ENCODE measurements at regions not wholly inside any gene's neighbourhood (a gene's known extent, or its start where the extent isn't known, plus 50 kb on each side); places are given as distances from the start of the nearest gene placed in this dataset.
"Not testable (repeated sequence)": the region's sequence is repeated elsewhere in the genome, so short reads cannot be mapped to it uniquely, and the experiment has no call there.

DNA sequence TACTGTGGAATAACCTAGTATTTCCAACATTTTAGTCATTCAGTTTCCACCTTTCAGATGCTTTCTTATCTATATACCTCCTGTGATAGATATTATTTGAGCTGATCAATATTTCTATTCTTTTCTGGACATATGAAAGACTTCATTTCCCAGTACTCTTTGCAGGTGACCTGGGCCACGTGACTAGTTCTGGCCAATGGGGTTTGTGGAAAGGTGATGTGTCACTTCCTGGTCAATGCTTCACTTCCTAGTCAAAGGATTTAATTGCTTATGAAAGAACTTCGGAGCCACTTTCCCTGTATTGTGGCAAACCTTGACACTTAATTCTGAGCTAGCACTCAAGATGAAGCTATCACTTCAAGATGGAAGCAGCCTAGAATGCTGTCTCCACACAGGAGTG, 248.9 kb upstream of the FOXF1 start:
- DNase-seq (ENCODE audit: low read depth): no peak

DNA sequence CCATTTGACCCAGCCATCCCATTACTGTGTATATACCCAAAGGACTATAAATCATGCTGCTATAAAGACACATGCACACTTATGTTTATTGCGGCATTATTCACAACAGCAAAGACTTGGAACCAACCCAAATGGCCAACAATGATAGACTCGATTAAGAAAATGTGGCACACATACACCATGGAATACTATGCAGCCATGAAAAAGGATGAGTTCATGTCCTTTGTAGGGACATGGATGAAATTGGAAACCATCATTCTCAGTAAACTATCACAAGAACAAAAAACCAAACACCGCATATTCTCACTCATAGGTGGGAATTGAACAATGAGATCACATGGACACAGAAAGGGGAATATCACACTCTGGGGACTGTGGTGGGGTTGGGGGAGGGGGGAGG, 242.7 kb upstream of the FOXF1 start:
- DNase-seq (ENCODE audit: low read depth): not testable (repeated sequence)

DNA sequence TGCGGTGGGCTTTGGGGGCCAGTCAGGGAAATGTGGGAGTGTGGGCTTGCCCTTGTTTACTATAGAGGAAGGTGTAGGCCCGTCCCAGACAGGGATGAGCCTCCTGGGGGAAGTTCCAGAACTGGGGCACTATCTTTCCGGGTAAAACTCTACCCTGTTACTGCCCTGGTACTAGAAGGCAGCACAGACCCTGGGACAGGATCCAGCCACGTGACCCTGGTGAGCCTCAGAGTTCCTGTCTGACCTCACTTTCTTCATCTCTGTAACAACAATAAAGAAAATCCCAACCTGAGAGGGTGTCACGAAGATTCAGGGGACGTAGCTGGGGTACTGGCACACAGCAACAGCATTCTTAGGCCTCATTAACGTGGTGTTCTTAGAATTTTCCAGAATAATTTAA, 239.6 kb upstream of the FOXF1 start:
- DNase-seq (ENCODE audit: low read depth): no peak

DNA sequence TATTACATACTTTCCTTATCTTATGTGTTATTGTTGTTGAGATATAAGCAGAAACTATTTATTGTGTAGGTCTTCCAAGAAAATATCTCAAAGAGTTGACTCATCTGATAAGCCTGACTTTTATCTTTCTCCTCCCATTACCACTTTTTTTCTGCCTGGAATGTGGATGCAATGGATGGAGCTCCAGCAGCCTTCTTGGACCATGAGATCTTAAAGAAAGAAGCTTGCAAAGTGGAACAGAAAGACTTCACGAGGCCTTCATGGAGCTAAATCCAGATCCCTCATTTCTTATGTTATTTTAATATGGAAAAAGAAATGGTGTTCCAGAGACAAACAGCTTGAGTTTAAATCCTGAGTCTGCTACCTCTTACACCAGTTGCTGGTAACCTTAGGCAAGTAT, 237.6 kb upstream of the FOXF1 start:
- no peak for DNase-seq (ENCODE audit: low read depth)

DNA sequence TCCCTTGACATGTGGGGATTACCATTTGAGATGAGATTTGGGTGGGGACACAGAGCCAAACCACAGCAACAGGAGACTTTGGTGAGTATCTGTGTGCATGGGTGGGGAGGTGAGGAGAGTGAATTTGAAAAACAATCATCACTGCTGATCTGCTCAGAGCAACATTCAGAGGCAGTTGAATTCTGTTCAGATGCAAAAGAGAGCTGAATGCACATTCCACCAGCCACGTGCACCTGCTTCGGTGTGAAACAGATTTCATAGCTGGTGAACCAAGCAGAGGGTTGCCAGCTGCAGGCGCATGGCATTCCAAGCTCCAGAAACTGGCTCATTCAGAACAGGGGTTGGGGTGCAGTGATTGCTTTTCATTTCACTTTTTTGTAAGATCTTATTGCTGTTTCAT, 233.1 kb upstream of the FOXF1 start:
- DNase-seq (ENCODE audit: low read depth): no peak

DNA sequence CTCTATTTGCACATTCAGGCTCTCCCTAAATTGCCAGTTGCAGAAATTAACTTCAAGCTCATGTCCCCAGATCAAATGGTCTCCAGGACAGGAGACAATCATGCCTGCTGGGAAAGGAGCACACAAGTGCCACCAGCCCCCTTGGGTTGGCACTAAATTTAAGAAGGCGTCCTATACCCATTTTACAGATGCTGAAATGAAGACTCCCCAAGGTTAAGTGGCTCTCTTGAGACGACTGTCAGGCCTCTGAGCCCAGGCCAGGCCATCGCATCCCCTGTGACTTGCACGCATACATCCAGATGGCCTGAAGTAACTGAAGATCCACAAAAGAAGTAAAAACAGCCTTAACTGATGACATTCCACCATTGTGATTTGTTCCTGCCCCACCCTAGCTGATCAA, 232.5 kb upstream of the FOXF1 start:
- not testable (repeated sequence) for DNase-seq (ENCODE audit: low read depth)

DNA sequence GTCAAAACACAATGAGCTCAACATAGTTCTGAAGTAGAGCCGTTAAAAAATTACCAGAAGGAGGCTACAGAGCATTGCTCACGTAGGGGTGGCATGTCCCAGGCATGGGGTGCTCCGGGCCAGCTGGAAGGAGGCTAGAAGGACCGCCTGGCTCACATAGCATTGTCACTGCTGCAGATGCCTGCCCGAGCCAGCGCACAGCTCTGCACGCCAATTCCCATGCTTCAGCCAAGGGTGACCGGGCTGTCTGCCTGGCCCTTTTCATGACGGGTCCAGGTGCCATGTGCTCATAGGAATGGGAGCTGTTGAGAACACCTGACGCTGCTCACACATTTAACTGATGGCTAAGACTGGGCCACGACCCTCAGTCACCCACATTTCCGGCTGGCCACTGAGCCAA, 228.9 kb upstream of the FOXF1 start:
- DNase-seq (ENCODE audit: low read depth): no peak

DNA sequence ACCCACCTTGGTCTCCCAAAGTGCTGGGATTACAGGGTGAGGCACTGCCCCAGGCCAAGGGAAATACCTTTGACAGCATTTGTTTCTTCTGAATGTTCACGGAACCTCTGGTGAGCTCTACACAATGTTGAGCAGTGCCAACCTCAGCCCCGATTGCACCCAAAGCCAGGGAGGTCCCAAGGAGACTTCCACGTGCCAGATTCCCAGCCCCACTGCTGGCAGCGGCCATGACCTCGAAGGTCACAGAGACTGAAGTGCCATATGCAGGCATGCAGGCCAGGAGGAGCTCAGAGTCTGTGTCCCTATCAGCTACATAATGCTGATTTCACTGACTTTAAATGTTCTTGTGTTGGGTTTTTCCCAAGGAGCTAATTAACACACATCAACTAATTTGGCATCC, 226.4 kb upstream of the FOXF1 start:
- DNase-seq (ENCODE audit: low read depth): no peak

DNA sequence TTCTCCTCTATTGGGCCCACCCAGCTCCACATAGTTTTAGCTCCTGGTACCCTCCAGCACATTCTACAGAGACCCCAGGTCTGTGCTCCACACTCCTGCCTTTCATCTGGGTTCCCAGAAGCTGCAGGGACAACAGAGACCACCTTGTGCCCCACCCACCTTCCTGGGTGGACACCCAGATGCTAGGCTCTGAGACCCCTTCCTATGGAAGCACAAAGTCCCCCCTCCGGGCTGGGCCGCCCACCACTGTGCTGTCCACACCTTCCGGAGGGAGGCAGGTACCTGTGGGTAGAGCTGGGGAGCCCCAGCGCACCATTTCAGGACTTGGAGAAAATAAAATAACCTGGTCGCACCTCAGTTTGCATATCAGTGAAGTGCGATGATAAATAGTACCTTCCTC, 224.9 kb upstream of the FOXF1 start:
- no peak for DNase-seq (ENCODE audit: low read depth)

DNA sequence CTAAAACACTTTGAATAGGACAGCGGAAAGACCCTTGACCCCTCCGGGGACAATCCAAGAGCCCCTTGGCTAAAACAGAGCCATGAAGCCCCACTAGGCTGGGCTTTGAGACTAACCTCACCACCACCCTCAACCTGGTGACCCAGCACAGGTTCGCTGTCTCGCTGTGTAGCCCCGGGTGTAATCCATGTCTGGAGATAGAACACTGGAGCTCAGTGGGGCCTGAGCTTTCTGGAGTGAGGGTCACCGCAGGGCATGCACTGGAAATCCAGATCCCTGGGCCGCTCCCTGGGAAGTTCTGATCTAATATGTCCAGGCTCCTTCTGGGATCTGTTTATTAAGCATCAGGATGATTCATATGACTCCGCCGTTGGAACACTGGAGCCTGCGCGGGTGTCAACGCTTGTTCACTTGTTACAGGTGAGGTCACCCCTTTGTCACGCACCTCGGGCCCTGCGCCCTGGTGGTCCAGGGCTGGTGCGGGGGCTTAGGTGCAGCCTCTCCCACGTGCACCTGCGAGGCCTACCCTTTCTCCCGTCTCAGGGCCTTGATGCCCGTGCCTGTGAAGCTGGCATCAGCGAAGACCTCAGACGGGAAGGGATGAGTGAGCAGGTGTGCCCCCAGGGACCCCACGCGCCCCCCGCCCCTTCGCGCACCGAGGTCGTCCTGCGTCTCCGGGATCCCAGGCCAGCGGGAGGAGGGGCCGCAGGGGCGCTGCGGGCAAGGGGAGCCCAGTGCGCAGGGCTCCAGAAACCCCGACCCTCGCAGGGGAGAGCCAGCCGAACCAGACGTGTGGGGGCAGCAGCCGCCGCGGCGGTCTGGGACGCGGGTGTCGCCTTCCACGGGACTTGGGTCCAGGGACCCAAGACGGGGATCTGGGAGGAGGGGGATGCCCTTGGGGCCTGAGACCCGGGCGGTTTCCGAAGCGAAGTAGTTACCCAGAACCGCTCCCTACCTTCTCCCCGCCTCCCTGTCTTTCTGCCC, 224.1 kb upstream of the FOXF1 start:
- no peak for DNase-seq (ENCODE audit: low read depth)

DNA sequence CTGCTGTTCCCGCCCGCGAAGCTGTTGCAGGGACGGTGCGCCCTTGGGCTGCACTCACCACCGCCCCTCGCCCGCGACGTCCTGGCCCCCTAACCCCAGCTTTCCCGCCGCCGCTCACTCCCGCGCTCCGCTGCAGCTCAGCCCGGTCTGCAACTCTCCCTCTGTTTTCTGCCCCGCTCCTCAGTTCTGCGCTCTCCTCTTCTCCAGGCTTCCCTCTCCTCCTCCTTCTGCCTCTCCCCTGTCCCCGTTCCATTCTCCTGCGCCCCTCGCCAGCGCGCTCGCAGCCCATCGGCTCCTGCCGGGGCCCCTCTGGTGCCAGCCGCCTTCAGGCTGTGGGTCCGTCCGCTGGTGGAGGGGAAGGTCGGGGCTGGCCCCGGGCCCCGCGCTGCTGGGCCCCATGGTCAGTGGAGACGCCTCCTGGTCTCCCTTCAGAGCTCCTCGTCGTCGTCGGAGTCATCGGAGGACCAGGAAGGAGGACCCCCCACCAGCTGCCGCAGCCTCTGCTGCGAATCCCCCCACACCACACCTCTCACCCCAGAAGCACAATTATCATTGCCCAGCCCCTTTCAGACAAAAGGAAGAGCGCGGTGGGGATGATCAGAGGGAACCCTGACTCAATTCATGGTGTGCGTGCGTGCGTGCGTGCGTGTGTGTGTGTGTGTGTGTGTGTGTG, 223.2 kb upstream of the FOXF1 start:
- no peak for DNase-seq (ENCODE audit: low read depth)

DNA sequence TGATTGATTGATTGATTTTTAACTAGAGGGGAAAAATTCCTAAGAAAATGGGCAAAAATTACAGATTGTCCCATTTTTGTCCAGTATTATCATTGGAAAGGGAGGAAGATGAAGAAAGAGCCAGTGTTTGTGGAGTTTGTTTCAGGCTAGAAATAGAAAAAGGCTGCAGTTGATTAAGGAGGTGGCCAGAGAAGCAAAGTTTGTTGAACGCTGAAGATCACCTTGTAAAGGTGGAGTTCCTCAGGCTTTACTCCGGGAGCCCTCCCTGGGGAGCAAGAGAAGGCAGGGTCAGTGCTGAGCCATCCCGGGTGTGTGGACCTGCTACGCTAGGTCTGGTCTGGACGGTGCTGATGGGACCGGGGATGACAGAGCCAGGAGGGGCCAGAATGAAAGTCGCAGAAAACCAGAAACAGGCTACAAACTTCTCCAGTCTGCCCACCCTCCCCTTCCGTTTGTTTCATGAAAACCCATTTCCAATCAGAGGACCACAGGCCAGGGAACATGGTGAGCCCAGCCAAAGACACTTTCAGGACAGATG, 222.6 kb upstream of the FOXF1 start:
- DNase-seq (ENCODE audit: low read depth): no peak

DNA sequence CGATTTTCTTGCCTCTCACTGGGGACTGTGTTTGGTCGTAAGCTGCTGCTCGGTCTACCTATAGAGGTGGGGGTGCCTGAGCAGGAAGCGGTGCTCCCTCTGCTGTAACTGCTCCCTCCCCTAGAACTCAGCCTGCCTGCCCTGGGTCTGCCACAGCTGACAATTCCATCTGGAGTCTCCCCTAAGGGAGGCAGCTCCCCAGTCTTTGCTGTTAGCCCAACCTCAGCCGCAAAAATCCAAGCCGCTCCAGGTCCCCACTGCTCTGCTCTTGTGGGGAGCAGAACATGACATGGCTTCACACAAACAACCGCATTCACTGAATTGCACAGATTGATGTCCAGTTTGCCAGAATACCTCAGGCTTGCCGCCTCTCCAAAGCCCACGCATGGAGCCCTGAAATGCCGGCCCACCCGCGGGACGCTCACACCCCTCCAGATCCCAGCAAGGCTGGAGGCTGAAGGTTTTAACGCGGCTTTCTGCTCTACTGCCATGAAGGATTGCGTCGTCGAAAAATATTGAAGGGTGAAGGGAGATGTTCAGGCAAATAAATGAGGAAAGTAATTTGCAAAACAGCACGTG, 221.5 kb upstream of the FOXF1 start:
- DNase-seq (ENCODE audit: low read depth): no peak

DNA sequence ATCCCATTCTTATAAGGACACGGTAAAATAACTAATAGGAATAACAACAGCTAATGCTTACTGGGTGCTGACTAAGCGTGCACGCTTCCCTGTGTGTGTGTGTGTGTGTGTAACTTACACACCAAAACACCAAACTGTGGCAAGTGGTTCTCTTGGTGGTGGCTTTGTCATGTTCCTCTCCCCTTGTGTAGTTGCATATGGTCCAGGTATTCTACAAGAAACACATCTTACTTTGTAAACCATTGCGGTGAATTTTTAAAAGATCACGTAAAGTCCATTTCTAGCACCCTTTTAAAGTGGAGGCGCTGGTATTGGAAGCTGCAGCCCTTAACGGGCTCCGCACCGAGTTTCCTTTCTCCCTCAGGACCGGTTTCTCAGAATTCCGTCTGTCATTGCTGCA, 221.0 kb upstream of the FOXF1 start:
- DNase-seq (ENCODE audit: low read depth): no peak

DNA sequence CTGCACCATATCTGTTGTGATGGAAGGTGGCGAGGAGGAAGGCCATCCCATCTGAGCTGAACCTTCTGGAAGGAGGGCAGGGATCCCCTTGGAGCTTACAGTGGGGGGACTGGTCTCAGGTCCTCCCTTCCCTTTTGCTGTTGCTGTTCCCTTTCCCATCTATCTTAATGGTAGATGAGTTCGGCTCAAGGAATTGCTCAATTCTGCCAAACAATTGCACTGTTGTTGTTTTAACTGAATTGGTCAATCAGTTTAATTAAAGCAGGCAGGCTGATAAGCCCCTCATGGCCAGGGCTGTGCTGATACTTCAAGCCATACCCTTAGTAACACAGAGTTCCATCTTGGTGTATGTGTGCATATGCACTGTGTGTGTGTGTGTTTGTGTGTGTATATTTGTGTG, 220.4 kb upstream of the FOXF1 start:
- DNase-seq (ENCODE audit: low read depth): no peak

DNA sequence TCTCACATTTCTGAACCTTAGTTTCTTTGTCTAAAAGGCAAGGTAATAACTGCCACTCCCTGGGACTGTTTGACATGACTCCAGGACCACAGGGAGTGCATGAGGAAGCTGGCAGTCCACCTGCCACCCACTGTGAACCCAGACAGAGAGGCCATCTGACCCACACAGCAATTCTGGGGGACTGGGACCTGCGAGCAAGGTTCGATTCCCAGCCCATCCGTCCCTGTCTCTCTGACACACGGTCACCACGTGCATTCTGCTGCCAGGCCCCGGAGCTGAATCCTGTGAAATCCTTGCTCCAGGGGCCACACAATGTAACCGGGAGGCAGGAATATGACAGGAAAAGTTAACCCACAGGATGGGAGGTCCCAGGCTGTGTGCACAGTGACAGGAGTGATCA, 218.8 kb upstream of the FOXF1 start:
- no peak for DNase-seq (ENCODE audit: low read depth)

DNA sequence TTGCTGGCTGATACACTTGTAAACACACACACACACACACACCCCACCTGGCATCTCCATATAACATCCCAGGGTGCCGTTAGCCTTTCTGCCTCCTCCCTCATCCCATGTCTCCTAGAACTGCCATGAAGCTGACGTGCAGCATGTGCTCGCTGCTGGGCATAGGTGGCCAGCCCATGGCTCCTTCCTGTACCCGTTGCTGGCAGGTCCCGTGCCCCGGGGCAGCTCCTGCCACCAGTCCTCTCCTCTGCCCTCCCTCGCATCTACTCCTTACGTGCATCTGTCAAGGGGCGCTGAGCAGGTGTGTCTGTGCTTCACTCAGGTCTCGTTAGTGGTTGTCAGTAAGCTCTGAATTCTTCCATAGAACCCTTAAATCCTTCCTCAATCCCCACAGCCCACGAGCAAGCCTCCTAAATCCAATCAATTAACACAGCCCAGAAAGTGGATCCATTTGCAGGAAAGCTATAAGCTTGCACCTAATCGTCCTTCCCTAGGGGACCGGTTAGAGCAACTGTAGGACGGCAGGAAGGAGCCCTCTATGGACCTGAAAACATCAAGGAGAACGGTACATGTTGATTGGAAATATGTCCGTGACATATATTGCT, 218.1 kb upstream of the FOXF1 start:
- DNase-seq (ENCODE audit: low read depth): no peak

DNA sequence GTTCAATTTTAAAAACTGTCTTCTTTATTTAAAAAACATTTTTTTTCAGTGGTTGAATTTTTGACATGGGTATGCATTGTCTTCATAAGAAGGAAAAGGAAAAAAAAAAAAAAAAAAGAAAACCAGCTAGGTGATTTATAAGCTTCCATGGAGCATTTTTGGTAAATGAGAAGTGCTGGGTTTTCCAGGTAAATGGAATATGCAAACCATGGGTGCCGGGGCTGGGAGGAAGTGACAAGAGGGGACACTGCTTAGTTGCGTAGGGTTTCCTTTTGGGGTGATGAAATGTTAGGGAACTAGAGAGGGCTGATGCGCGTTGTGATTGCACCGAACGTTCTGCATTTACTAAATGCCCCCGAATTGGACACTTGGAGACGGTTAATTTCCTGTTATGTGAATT, 217.4 kb upstream of the FOXF1 start:
- DNase-seq (ENCODE audit: low read depth): no peak

DNA sequence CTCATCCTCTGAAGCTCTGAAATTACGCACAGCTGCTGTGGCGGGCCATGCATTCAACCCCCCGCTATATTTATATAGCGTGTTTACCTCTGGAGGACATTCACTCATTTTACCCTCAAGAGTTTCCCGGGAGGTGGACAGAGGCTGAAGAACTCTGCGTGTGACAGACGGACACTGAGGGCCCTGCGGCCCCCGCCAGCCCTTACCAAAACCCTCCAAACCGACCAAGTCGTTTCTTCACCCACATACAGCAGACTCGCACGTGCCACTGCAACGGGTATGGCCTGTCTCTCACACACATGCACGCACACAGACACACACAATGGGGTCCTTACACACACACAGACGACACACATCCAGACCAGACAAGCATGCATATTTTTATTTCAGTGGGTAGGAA, 216.4 kb upstream of the FOXF1 start:
- no peak for DNase-seq (ENCODE audit: low read depth)

DNA sequence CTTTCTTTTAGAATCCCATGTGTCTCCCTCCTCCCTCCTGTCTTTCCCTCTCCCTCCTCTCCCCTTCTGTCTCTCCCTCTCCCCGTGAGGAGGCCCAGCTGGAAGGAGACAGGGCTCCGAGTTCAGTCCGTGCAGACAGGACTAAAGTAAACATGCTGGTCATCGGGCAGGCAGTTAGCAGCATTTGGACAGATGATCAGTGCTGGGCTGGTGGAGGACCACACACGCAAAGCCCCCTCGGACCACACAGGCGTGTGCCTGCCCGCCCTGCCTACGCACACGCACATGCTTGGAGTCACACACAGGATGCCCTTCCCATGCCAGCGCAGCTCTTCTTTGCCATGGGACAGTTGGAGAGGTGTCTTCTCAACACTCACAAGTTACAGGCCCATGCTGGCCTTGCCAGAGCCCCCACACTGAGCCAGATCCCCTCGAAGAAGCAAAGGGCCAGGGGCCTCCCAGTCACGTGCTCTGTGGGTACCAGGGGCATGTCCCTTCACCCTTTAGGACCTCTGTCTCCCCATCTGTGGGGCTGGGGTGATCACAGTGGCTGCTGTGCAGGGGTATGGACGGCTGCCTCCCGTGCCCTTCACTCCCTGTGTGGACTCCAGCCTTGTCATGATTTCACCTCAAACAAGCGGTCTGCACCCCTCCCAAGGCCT, 215.7 kb upstream of the FOXF1 start:
- DNase-seq (ENCODE audit: low read depth): no peak

DNA sequence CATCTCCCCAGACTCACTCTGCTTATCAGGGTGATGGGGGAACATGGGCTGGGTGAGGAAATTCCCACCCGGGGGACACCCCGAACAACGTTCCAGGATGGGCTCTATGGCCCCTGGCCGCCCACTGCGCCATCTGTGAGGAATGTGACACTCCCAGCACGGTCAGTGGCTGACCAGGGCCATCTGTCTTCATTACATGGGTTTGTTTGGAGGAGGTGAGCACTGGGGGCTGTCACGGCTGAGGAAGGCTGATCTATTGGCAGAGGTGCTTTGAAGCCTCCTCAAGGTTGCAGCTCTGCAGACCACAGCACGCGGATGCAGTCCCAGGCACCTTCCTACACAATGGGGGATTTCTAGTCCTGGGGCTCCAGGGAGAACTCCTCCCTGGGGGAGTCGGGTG, 214.1 kb upstream of the FOXF1 start:
- DNase-seq (ENCODE audit: low read depth): no peak

DNA sequence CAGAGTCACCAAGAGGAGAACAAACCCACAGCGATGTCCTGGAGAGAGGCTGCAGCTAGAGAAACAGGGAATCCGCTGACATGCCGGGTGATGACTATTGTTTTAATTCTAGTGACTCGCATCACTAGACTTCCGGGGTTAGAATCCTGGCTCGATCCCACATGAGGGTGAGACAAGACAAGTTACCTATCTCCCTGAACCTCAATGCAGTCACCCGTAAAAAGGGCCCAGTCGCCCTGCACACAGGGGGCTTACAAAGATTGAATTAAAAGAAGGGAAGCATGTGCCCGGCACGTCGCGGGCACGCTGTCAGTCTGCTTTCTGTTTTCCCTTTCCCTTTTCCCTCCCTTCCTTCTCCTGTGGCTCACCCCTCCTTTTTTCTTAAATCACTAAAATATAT, 212.9 kb upstream of the FOXF1 start:
- DNase-seq (ENCODE audit: low read depth): no peak

All from HS-5 (cell line).